ENCODE measurements at regions not wholly inside any gene's neighbourhood (a gene's known extent, or its start where the extent isn't known, plus 50 kb on each side); places are given as distances from the start of the nearest gene placed in this dataset.
"Not testable (repeated sequence)": the region's sequence is repeated elsewhere in the genome, so short reads cannot be mapped to it uniquely, and the experiment has no call there.

- TF ChIP-seq TEAD4 (IDR thresholded peaks at IDR 0.05; ENCODE audit: borderline replicate concordance, insufficient read depth) (no peak), TCF12 (IDR thresholded peaks at IDR 0.05) (no peak), EZH2phosphoT487 (IDR thresholded peaks at IDR 0.05; ENCODE audit: borderline replicate concordance, low read depth) (no peak), NFIC (IDR thresholded peaks at IDR 0.05; ENCODE audit: borderline replicate concordance) (no peak), POLR2AphosphoS5 (IDR thresholded peaks at IDR 0.05; ENCODE audit: low read depth, low read length) (no peak), GATA2 (CRISPR knock-in tag; IDR thresholded peaks at IDR 0.05) (no peak), MAX (IDR thresholded peaks at IDR 0.05; ENCODE audit: low read depth) (no peak), RAD21 (IDR thresholded peaks at IDR 0.05; ENCODE audit: low read length) (no peak), RXRA (IDR thresholded peaks at IDR 0.05; ENCODE audit: borderline replicate concordance, low read depth) (no peak), EP300 (IDR thresholded peaks at IDR 0.05; ENCODE audit: borderline replicate concordance in 1 of 2, low read depth in 1 of 2, low read length in 1 of 2) (no peak)
- TF ChIP-seq, protein P1, sequence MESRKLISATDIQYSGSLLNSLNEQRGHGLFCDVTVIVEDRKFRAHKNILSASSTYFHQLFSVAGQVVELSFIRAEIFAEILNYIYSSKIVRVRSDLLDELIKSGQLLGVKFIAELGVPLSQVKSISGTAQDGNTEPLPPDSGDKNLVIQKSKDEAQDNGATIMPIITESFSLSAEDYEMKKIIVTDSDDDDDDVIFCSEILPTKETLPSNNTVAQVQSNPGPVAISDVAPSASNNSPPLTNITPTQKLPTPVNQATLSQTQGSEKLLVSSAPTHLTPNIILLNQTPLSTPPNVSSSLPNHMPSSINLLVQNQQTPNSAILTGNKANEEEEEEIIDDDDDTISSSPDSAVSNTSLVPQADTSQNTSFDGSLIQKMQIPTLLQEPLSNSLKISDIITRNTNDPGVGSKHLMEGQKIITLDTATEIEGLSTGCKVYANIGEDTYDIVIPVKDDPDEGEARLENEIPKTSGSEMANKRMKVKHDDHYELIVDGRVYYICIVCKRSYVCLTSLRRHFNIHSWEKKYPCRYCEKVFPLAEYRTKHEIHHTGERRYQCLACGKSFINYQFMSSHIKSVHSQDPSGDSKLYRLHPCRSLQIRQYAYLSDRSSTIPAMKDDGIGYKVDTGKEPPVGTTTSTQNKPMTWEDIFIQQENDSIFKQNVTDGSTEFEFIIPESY (IDR thresholded peaks at IDR 0.05; ENCODE audit: borderline replicate concordance, low read depth) = no peak
- POLR2A ChIA-PET = no interaction called here
- CTCF ChIA-PET = no interaction called here
Observed at GRCh38 chr1:147062956-147063355, 109.3 kb downstream of the PRKAB2 start.

GRCh38 chr1:147061880-147062279 is 110.4 kb downstream of the PRKAB2 start:
- CTCF ChIA-PET = not testable (repeated sequence)

More at GRCh38 chr1:147062956-147063355, 109.3 kb downstream of the PRKAB2 start:
- DNase-seq = no peak
- Histone ChIP-seq H3F3A (replicated peaks; ENCODE audit: insufficient read depth) (no peaks in the 10 kb centered on the region), H3K36me3 (replicated peaks in 1 of 2; ENCODE audit: control insufficient read depth in 1 of 2, insufficient read depth in 2 of 2, low read length in 1 of 2) (no peaks in the 10 kb centered on the region), H3K4me1 (ENCODE audit: control insufficient read depth in 1 of 2, insufficient read depth in 2 of 2, low read depth in 1 of 2, low read length in 1 of 2) (no peaks in the 10 kb centered on the region), H3K9me3 (no peaks in the 10 kb centered on the region), H3K27ac (ENCODE audit: low read depth in 2 of 2, low read length in 1 of 2) (no peak overlapping the region), H4K20me1 (ENCODE audit: insufficient read depth) (no peaks in the 10 kb centered on the region), H3K27me3 (ENCODE audit: insufficient read depth) (no peaks in the 10 kb centered on the region), H3K9ac (no peak overlapping the region), H3K4me3 (ENCODE audit: low read depth in 2 of 2, low read length in 1 of 2) (no peak overlapping the region), H3K4me2 (no peak overlapping the region), H3K79me2 (ENCODE audit: insufficient read depth) (no peaks in the 10 kb centered on the region), H2AFZ (ENCODE audit: low read depth) (no peak overlapping the region), H3K9me2 (no peaks in the 10 kb centered on the region)
- WGBS (ENCODE audit: low lambda C conversion rate) = under 1% methylated on average over 2 of the region's 2 CpGs

DNA sequence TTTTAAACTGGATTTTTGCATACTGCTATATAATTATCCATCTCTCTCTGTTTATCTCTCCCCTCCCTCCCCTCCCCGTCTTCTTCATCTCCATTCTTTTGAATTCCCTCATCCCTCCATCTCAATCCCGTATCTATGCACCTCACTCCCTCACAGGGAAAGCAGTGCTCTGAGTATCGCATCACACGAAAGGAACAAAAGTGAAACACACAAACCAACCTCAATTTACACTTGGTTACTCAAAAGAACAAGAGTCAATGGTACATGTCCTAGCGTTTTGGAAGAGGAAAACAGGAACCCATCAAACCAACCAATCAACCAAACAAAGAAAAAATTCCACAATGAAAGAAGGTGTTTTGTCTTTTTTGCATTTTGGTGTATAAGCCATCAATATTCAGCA is 115.1 kb downstream of the NBPF12 start:
- no peaks in the 10 kb centered on the region for H3K9me2 ChIP-seq
- H3K9ac ChIP-seq = no peak overlapping the region
- H2AFZ ChIP-seq (ENCODE audit: low read depth) = no peak overlapping the region
- H4K20me1 ChIP-seq (ENCODE audit: insufficient read depth) = no peaks in the 10 kb centered on the region
- H3K27ac ChIP-seq (ENCODE audit: low read depth in 2 of 2, low read length in 1 of 2) = no peak overlapping the region
- no peak for TF ChIP-seq RCOR1 (IDR thresholded peaks at IDR 0.05; ENCODE audit: low read length)
- no peak for TF ChIP-seq MEF2A (IDR thresholded peaks at IDR 0.05; ENCODE audit: borderline replicate concordance, low read depth)
- no peak for TF ChIP-seq TAF1 (IDR thresholded peaks at IDR 0.05; ENCODE audit: borderline replicate concordance, low read depth, low read length)
- no peak for TF ChIP-seq YY1 (IDR thresholded peaks at IDR 0.05; ENCODE audit: low read depth)
- TF ChIP-seq RAD21 (IDR thresholded peaks at IDR 0.05; ENCODE audit: low read length) = no peak
- TF ChIP-seq TEAD4 (IDR thresholded peaks at IDR 0.05; ENCODE audit: borderline replicate concordance, insufficient read depth) = no peak
- TF ChIP-seq ELF1 (IDR thresholded peaks at IDR 0.05) = no peak
- TF ChIP-seq PBX3 (IDR thresholded peaks at IDR 0.05) = no peak
- no peak for TF ChIP-seq FOXM1 (IDR thresholded peaks at IDR 0.05; ENCODE audit: low read depth)
- H3K27me3 ChIP-seq (ENCODE audit: insufficient read depth) = no peaks in the 10 kb centered on the region; the same call in 1 of the 2 replicates
- DNase-seq = no peak
- no peak overlapping the region for H3K4me2 ChIP-seq
- WGBS (ENCODE audit: low lambda C conversion rate) = 21% methylated on average over 5 of the region's 5 CpGs
- no peaks in the 10 kb centered on the region for H3K79me2 ChIP-seq (ENCODE audit: insufficient read depth)
- no peaks in the 10 kb centered on the region for H3K36me3 ChIP-seq (replicated peaks in 1 of 2; ENCODE audit: control insufficient read depth in 1 of 2, insufficient read depth in 2 of 2, low read length in 1 of 2)
- H3F3A ChIP-seq (replicated peaks; ENCODE audit: insufficient read depth) = no peaks in the 10 kb centered on the region
- ChIA-PET POLR2A (no interaction called here), CTCF (no interaction called here)
- H3K9me3 ChIP-seq = no peaks in the 10 kb centered on the region
- no peak overlapping the region for H3K4me3 ChIP-seq (ENCODE audit: low read depth in 2 of 2, low read length in 1 of 2)
- no peaks in the 10 kb centered on the region for H3K4me1 ChIP-seq (ENCODE audit: control insufficient read depth in 1 of 2, insufficient read depth in 2 of 2, low read depth in 1 of 2, low read length in 1 of 2)

More at GRCh38 chr1:147061880-147062279, 110.4 kb downstream of the PRKAB2 start:
- H3K9me2 ChIP-seq; H3K4me1 ChIP-seq (ENCODE audit: control insufficient read depth in 1 of 2, insufficient read depth in 2 of 2, low read depth in 1 of 2, low read length in 1 of 2); H4K20me1 ChIP-seq (ENCODE audit: insufficient read depth); H3K27ac ChIP-seq (ENCODE audit: low read depth in 2 of 2, low read length in 1 of 2); H3K36me3 ChIP-seq (replicated peaks in 1 of 2; ENCODE audit: control insufficient read depth in 1 of 2, insufficient read depth in 2 of 2, low read length in 1 of 2); H3K79me2 ChIP-seq (ENCODE audit: insufficient read depth); H3K4me3 ChIP-seq (ENCODE audit: low read depth in 2 of 2, low read length in 1 of 2); H3K9ac ChIP-seq; POLR2A ChIA-PET; H2AFZ ChIP-seq (ENCODE audit: low read depth); H3K9me3 ChIP-seq; H3K4me2 ChIP-seq; DNase-seq; H3K27me3 ChIP-seq (ENCODE audit: insufficient read depth); H3F3A ChIP-seq (replicated peaks; ENCODE audit: insufficient read depth): not testable (repeated sequence)
- 39% methylated on average over 9 of the region's 21 CpGs for WGBS (ENCODE audit: low lambda C conversion rate)

All from SK-N-SH (cell line).